ENCODE measurements at regions not wholly inside any gene's neighbourhood (a gene's known extent, or its start where the extent isn't known, plus 50 kb on each side); places are given as distances from the start of the nearest gene placed in this dataset.

DNA sequence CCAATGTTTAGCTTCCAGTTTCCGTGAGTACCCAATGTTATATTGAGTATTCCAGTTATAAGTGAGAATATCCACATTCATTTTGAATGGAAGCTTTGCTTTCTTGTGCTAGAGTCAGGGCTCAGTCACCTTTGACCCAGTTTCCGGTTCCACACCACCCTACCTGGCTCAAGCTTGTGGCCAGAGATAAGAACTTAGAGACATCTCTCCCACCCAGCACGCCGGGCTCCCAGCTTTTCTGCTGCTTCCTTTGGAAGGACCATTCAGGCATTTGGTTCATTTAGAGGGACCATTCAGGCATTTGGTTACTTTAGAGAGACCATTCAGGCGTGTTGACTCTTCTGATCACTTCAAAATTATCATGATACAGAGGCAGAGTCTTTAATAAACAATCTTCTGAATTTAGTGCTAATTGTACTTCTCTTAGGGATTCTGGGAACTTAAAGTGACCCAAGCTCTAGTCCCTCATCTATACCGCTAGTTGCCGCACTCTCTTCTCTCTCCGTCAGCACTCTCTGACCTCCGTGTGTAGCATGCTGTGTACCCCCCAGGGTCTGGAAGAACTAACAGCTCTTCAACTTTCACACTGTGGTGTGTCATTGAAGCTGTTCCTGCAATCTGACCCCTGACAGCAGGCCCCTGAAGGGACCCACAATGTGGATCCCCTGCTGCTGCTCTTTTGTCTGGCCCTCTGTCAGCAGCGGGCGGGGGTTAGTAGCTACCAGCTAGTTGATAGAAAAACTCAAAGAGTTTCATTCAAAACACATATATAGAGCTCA, 943.1 kb downstream of the ARAP2 start:
- Histone ChIP-seq H3K9me3 (ENCODE audit: control insufficient read depth in 1 of 2, insufficient read depth in 1 of 2, low read length in 2 of 2) (peaks cover 0 to 3% of the 10 kb centered on the region in 2 experiments), H3K4me3 (ENCODE audit: low read length) (no peak overlapping the region), H3K36me3 (ENCODE audit: insufficient read depth, low read length) (no peaks in the 10 kb centered on the region), H3K27ac (ENCODE audit: low read depth in 1 of 2, low read length in 2 of 2) (no peak overlapping the region), H3K27me3 (ENCODE audit: control insufficient read depth in 1 of 2, insufficient read depth in 2 of 2, low read length in 2 of 2) (no peaks in the 10 kb centered on the region), H3K4me1 (ENCODE audit: insufficient read depth, low read length) (no peaks in the 10 kb centered on the region)
- CTCF ChIA-PET = no interaction called here
- TF ChIP-seq, protein P1, sequence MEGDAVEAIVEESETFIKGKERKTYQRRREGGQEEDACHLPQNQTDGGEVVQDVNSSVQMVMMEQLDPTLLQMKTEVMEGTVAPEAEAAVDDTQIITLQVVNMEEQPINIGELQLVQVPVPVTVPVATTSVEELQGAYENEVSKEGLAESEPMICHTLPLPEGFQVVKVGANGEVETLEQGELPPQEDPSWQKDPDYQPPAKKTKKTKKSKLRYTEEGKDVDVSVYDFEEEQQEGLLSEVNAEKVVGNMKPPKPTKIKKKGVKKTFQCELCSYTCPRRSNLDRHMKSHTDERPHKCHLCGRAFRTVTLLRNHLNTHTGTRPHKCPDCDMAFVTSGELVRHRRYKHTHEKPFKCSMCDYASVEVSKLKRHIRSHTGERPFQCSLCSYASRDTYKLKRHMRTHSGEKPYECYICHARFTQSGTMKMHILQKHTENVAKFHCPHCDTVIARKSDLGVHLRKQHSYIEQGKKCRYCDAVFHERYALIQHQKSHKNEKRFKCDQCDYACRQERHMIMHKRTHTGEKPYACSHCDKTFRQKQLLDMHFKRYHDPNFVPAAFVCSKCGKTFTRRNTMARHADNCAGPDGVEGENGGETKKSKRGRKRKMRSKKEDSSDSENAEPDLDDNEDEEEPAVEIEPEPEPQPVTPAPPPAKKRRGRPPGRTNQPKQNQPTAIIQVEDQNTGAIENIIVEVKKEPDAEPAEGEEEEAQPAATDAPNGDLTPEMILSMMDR (IDR thresholded peaks at IDR 0.05) = no peak
- Mint-ChIP-seq H3K4me1 (ENCODE audit: low read depth) (no peaks in the 10 kb centered on the region), H3K4me3 (no peak overlapping the region), H3K9me3 (no peaks in the 10 kb centered on the region), H3K27ac (no peak overlapping the region), H3K27me3 (no peaks in the 10 kb centered on the region), H3K36me3 (ENCODE audit: low read depth) (no peaks in the 10 kb centered on the region)
- DNase-seq (no peak), ATAC-seq (ENCODE audit: poor library complexity) (no peak)
- intact Hi-C loops (cut with DNase I, micrococcal nuclease) = no loop called here
- POLR2A ChIA-PET = no interaction called here

DNA sequence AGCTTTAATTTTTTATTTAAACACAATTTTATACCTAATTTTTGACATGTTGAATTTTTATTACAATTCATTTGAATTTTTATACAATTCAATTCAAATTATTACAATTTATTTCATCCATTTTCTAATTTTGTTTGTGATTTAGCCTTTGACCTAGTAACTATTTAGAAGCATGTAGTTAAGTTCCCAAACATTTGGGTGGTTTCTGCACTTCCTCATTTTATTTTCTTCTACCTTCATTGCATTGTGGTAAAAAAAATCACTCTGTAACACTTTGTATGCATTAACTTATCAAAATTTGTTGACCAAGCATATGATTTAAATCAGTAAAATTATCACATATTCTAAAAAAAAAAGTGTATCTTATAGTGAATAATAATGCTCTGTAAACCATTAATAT, 928.9 kb downstream of the ARAP2 start:
- Mint-ChIP-seq H3K4me3 (no peak overlapping the region), H3K27me3 (no peaks in the 10 kb centered on the region), H3K9me3 (no peaks in the 10 kb centered on the region), H3K36me3 (ENCODE audit: low read depth) (no peaks in the 10 kb centered on the region), H3K27ac (no peak overlapping the region), H3K4me1 (ENCODE audit: low read depth) (no peaks in the 10 kb centered on the region)
- Histone ChIP-seq H3K9me3 (ENCODE audit: control insufficient read depth in 1 of 2, insufficient read depth in 1 of 2, low read length in 2 of 2) (no peaks in the 10 kb centered on the region), H3K4me1 (ENCODE audit: insufficient read depth, low read length) (no peaks in the 10 kb centered on the region), H3K27ac (ENCODE audit: low read depth in 1 of 2, low read length in 2 of 2) (no peak overlapping the region), H3K36me3 (ENCODE audit: insufficient read depth, low read length) (no peaks in the 10 kb centered on the region), H3K27me3 (ENCODE audit: control insufficient read depth in 1 of 2, insufficient read depth in 2 of 2, low read length in 2 of 2) (no peaks in the 10 kb centered on the region), H3K4me3 (ENCODE audit: low read length) (no peak overlapping the region)
- no peak for ATAC-seq (ENCODE audit: poor library complexity)
- POLR2A ChIA-PET = no interaction called here
- no peak for DNase-seq
- CTCF ChIA-PET = no interaction called here
- intact Hi-C loops (cut with DNase I, micrococcal nuclease) = no loop called here
- TF ChIP-seq, protein P1 (IDR thresholded peaks at IDR 0.05) = no peak

DNA sequence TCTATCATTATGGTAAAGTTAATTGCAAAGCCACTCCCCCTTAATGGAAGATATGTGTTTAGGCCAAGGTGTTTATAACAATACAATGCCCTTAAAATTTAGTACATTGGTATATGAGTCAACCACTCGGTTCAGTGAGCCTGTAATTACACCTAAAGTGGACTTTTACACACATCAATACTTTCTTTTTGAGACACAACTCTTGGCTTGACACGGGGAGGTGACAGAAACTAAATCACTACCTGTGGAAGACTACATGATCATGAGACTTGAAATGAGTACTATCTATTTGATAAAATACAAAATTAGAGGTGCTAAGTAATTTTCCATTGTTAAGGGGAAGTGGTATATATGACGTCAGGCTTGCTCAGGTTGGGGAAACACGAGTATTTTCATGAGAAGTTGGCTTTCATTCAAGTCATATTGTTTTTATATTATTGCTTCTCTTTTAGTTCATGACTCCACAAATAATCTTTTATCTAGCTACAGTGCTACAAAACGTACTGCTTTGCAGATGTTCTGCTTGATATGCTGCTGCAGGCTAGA, 918.3 kb downstream of the ARAP2 start:
- Mint-ChIP-seq H3K27me3 (no peaks in the 10 kb centered on the region), H3K27ac (no peak overlapping the region), H3K4me1 (ENCODE audit: low read depth) (no peaks in the 10 kb centered on the region), H3K4me3 (no peak overlapping the region), H3K9me3 (no peaks in the 10 kb centered on the region), H3K36me3 (ENCODE audit: low read depth) (no peaks in the 10 kb centered on the region)
- DNase-seq = no peak
- H3K9me3 ChIP-seq (ENCODE audit: control insufficient read depth in 1 of 2, insufficient read depth in 1 of 2, low read length in 2 of 2) = no peaks in the 10 kb centered on the region
- H3K4me1 ChIP-seq (ENCODE audit: insufficient read depth, low read length) = no peaks in the 10 kb centered on the region
- intact Hi-C loops (cut with DNase I, micrococcal nuclease) = no loop called here
- H3K27ac ChIP-seq (ENCODE audit: low read depth in 1 of 2, low read length in 2 of 2) = no peak overlapping the region
- no peaks in the 10 kb centered on the region for H3K27me3 ChIP-seq (ENCODE audit: control insufficient read depth in 1 of 2, insufficient read depth in 2 of 2, low read length in 2 of 2)
- TF ChIP-seq, protein P1 (IDR thresholded peaks at IDR 0.05) = no peak
- POLR2A ChIA-PET = no interaction called here
- CTCF ChIA-PET = no interaction called here
- no peak for ATAC-seq (ENCODE audit: poor library complexity)
- no peaks in the 10 kb centered on the region for H3K36me3 ChIP-seq (ENCODE audit: insufficient read depth, low read length)
- no peak overlapping the region for H3K4me3 ChIP-seq (ENCODE audit: low read length)
